Kidney (tissue), 13 donors: ENCODE measurements at regions not wholly inside any gene's neighbourhood (a gene's known extent, or its start where the extent isn't known, plus 50 kb on each side); places are given as distances from the start of the nearest gene placed in this dataset.
"Not testable (repeated sequence)": the region's sequence is repeated elsewhere in the genome, so short reads cannot be mapped to it uniquely, and the experiment has no call there.

ENCODE experiments used
- DNase-seq, 5 donors: peaks; one replicate each; pipeline ENCODE4 v3.0.0-alpha.2; 2013 to 2020
- FAIRE-seq: peaks from 2 replicates; lab custom pipeline; 2012; peaks lifted over from hg19 to GRCh38; lab: Jason Lieb, UNC
- H3K27ac ChIP-seq, 2 donors: one replicate each; pipeline ENCODE4 v1.7.0; 2013; ENCODE audit warnings: low read depth in 2 of 2, low read length in 2 of 2, inconsistent platforms in 1 of 2
- H3K27me3 ChIP-seq: one replicate; pipeline ENCODE4 v1.7.1; 2013; ENCODE audit warnings: low read length, inconsistent platforms; ENCODE audit not compliant: control insufficient read depth, insufficient read depth
- H3K36me3 ChIP-seq, 3 donors: one replicate each; pipeline versions ENCODE4 v1.7.0 to v1.7.1; 2013; ENCODE audit warnings: low read length in 3 of 3, control low read depth in 1 of 3, inconsistent platforms in 1 of 3; ENCODE audit not compliant: insufficient read depth in 3 of 3, control insufficient read depth in 2 of 3
- H3K4me1 ChIP-seq, 3 donors: one replicate each; pipeline versions ENCODE4 v1.7.0 to v1.7.1; 2013; ENCODE audit warnings: low read length in 3 of 3, inconsistent platforms in 1 of 3, low read depth in 1 of 3; ENCODE audit not compliant: control insufficient read depth in 2 of 3, insufficient read depth in 2 of 3
- H3K4me3 ChIP-seq, 3 donors: one replicate each; pipeline versions ENCODE4 v1.7.0 to v1.8.1; 2013; ENCODE audit warnings: low read length in 3 of 3, control low read depth in 1 of 3, inconsistent platforms in 1 of 3
- H3K9ac ChIP-seq, 3 donors: one replicate each; pipeline versions ENCODE4 v1.7.0 to v1.7.1; 2013; ENCODE audit warnings: low read length in 3 of 3, control low read depth in 1 of 3, inconsistent platforms in 1 of 3
- H3K9me3 ChIP-seq, 3 donors: one replicate each; pipeline versions ENCODE4 v1.7.0 to v1.7.1; 2013; ENCODE audit warnings: low read length in 3 of 3, control low read depth in 1 of 3, inconsistent platforms in 1 of 3; ENCODE audit not compliant: control insufficient read depth in 2 of 3, insufficient read depth in 1 of 3
- intact Hi-C: fragments of 100-400 bp; cut with DNase I; formaldehyde crosslinking; loops from one replicate; pipeline ENCODE4 v1.11.1; 2022
- TF ChIP-seq, protein P1 (sequence below): IDR thresholded peaks from 3 replicates; pipeline ENCODE4 v1.5.1; 2012; ENCODE audit warnings: mild to moderate bottlenecking, moderate library complexity, borderline replicate concordance; ENCODE audit not compliant: insufficient read depth; ENCODE audit errors: extremely low read depth
- donor health status: control.
- donor health status: control.
- donor health status: control.
- donor health status: control.
- donor health status: control.
- donor health status: DM: yes; HTN: yes; CAD: no.
- donor health status: Normal renal cell carcinoma (clear cell type).

DNA sequence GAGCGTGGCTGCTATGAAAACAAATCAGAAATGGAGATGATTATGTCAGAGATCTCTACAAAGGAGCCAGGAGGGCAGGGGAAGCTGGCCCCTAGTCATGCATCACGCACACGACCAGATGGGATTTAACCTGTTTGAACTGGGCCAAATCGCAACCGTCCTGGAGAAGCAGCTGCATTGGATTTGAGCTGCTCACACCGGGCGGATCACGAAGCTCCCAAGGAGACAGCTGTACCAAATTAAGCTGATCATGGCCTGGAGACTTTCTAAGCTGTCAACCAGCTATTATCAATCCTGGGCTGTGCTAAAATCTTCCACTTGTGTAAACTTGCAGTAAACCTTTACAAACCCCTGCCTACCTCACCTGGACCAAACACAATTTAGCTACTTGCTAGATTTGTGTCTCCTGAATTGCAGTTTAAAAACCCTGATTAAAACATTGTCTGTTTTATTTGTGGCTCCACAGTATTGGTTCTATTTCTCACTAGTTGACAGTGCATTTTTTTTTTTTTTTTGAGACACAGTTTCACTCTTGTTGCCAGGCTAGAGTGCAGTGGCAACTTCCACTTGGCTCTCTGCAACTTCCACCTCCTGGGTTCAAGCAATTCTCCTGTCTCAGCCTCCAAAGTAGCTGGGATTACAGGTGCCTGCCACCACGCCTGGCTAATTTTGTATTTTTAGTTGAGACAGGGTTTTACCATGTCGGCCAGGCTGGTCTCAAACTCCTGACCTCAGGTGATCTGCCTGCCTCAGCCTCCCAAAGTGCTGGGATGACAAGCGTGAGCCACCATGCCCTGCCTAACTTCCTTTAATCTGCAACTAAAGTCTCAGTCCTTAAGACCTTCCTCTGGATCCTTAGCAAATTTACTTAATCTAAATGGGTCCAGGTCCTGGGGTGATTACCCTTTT, 98.3 kb upstream of the GRIN2A start:
- no peak overlapping the region for H3K9ac ChIP-seq
- no peaks in the 10 kb centered on the region for H3K36me3 ChIP-seq
- H3K27ac ChIP-seq = no peak overlapping the region
- TF ChIP-seq, protein P1, sequence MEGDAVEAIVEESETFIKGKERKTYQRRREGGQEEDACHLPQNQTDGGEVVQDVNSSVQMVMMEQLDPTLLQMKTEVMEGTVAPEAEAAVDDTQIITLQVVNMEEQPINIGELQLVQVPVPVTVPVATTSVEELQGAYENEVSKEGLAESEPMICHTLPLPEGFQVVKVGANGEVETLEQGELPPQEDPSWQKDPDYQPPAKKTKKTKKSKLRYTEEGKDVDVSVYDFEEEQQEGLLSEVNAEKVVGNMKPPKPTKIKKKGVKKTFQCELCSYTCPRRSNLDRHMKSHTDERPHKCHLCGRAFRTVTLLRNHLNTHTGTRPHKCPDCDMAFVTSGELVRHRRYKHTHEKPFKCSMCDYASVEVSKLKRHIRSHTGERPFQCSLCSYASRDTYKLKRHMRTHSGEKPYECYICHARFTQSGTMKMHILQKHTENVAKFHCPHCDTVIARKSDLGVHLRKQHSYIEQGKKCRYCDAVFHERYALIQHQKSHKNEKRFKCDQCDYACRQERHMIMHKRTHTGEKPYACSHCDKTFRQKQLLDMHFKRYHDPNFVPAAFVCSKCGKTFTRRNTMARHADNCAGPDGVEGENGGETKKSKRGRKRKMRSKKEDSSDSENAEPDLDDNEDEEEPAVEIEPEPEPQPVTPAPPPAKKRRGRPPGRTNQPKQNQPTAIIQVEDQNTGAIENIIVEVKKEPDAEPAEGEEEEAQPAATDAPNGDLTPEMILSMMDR = no peak
- intact Hi-C loops = no loop called here
- no peaks in the 10 kb centered on the region for H3K27me3 ChIP-seq
- no peaks in the 10 kb centered on the region for H3K9me3 ChIP-seq
- H3K4me1 ChIP-seq = no peaks in the 10 kb centered on the region
- FAIRE-seq (no peak), DNase-seq (no peak)
- H3K4me3 ChIP-seq = no peak overlapping the region

DNA sequence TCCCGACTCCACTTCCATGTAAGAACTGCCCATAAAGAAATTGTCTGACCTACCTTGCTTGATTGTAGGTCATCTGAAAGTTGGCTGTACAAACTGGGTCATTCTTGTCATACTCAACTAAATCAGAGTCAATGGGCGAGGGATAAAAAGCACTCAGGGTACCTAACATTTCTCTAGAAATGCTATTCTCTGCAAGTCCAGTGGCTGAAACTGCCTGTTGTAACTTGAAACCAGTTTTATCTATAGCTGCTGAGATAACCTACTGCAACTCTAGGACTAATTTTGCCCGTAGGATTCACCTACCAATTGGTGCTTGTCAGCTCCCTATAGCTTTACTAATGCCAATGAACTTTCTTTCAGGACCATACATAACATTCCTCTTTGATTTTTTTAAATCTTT, 100.1 kb upstream of the GRIN2A start:
- H3K4me3 ChIP-seq = no peak overlapping the region
- no peak for DNase-seq
- intact Hi-C loops = no loop called here
- H3K9ac ChIP-seq = no peak overlapping the region
- TF ChIP-seq, protein P1 = no peak
- no peaks in the 10 kb centered on the region for H3K36me3 ChIP-seq
- H3K27ac ChIP-seq = no peak overlapping the region
- H3K9me3 ChIP-seq = no peaks in the 10 kb centered on the region
- no peaks in the 10 kb centered on the region for H3K4me1 ChIP-seq
- FAIRE-seq = no peak
- H3K27me3 ChIP-seq = no peaks in the 10 kb centered on the region

DNA sequence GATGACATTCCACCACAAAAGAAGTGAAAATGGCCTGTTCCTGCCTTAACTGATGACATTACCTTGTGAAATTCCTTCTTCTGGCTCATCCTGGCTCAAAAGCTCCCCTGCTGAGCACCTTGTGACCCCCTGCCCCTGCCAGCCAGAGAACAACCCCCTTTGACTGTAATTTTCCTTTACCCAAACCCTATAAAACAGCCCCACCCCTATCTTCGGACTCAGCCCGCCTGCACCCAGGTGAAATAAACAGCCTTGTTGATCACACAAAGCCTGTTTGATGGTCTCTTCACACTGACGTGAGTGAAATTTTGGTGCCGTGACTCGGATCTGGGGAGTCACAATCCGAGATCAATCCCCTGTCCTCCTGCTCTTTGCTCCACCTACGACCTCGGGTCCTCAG, 101.0 kb upstream of the GRIN2A start:
- H3K27ac ChIP-seq = not testable (repeated sequence)

DNA sequence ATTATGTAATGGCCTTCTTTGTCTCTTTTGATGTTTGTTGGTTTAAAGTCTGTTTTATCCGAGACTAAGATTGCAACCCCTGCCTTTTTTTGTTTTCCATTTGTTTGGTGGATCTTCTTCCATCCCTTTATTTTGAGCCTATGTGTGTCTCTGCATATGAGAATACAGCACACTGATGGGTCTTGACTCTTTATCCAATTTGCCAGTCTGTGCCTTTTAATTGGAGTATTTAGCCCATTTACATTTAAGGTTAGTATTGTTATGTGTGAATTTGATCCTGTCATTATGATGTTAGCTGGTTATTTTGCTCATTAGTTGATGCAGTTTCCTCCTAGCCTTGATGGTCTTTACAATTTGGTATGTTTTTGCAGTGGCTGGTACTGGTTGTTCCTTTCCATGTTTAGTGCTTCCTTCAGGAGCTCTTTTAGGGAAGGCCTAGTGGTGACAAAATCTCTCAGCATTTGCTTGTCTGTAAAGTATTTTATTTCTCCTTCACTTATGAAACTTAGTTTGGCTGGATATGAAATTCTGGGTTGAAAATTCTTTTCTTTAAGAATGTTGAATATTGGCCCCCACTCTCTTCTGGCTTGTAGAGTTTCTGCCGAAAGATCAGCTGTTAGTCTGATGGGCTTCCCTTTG, 95.3 kb upstream of the ATF7IP2 start:
- H3K4me1 ChIP-seq, FAIRE-seq, DNase-seq, H3K4me3 ChIP-seq, H3K27ac ChIP-seq, H3K9ac ChIP-seq, H3K36me3 ChIP-seq, H3K9me3 ChIP-seq, H3K27me3 ChIP-seq: not testable (repeated sequence)
- intact Hi-C loops = loop anchor here (10.0 kb wide), 1 partner anchor 54 kb away; no protein-coding TSS in a partner anchor

More for the DNA sequence above, 101.0 kb upstream of the GRIN2A start:
- DNase-seq, H3K27me3 ChIP-seq, H3K36me3 ChIP-seq, H3K4me3 ChIP-seq, intact Hi-C loops, H3K9me3 ChIP-seq, H3K9ac ChIP-seq, FAIRE-seq, H3K4me1 ChIP-seq: not testable (repeated sequence)

DNA sequence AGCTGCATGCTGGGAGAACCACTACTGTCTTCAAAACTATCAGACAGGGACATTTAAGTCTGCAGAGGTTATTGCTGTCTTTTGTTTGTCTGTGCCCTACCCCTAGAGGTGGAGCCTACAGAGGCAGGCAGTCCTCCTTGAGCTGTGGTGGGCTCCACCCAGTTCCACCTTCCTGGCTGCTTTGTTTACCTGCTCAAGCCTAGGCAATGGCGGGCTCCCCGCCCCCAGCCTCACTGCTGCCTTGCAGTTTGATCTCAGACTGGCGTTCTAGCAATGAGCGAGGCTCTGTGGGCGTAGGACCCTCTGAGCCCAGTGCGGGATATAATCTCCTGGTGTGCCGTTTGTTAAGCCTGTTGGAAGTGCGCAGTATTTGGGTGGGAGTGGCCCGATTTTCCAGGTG, 93.7 kb upstream of the ATF7IP2 start:
- intact Hi-C loops = loop anchor here (10.0 kb wide), 1 partner anchor 53 kb away; no protein-coding TSS in a partner anchor
- FAIRE-seq = not testable (repeated sequence)

DNA sequence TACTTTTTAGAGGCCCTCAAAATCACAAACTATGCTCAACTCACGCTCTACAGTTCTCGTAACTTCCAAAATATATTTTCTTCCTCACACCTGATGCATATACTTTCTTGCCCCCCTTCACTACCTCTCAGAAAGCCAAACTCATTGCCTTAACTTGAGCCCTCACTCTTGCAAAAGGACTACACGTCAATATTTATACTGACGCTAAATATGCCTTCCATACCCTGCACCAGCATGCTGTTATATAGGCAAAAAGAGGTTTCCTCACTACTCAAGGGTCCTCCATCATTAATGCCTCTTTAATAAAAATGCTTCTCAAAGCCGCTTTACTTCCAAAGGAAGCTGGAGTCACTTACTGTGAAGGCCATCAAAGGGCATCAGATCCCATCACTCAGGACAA, 92.9 kb upstream of the ATF7IP2 start:
- H3K27ac ChIP-seq, FAIRE-seq, H3K36me3 ChIP-seq, H3K9ac ChIP-seq, DNase-seq, H3K4me3 ChIP-seq, H3K4me1 ChIP-seq, H3K27me3 ChIP-seq, H3K9me3 ChIP-seq: not testable (repeated sequence)
- intact Hi-C loops = loop anchor here (10.0 kb wide), 1 partner anchor 52 kb away; no protein-coding TSS in a partner anchor

More for the DNA sequence above, 93.7 kb upstream of the ATF7IP2 start:
- DNase-seq, H3K4me3 ChIP-seq, H3K4me1 ChIP-seq, H3K36me3 ChIP-seq, H3K27ac ChIP-seq, H3K9me3 ChIP-seq, H3K9ac ChIP-seq, H3K27me3 ChIP-seq: not testable (repeated sequence)
